ENCODE measurements at regions not wholly inside any gene's neighbourhood (a gene's known extent, or its start where the extent isn't known, plus 50 kb on each side); places are given as distances from the start of the nearest gene placed in this dataset.

GRCh38 chrX:69216446-69216845 is 51.2 kb upstream of the PJA1 start:
- H3K4me1 Mint-ChIP-seq (ENCODE audit: unreplicated experiment), result peaks cover 20% of the 10 kb centered on the region
- no peak overlapping the region for H3K27ac Mint-ChIP-seq
- TF ChIP-seq CTCF (conservative IDR thresholded peaks at IDR 0.05), result no peak
- H3K36me3 Mint-ChIP-seq, result no peaks in the 10 kb centered on the region
- H3K27me3 Mint-ChIP-seq, result no peaks in the 10 kb centered on the region
- no peak overlapping the region for H3K4me3 Mint-ChIP-seq
- no peaks in the 10 kb centered on the region for H3K9me3 Mint-ChIP-seq
- no peak for DNase-seq (ENCODE audit: extremely low spot score, unreplicated experiment)

GRCh38 chrX:69215161-69215875 is 50.1 kb upstream of the PJA1 start:
- Mint-ChIP-seq H3K27ac (no peak overlapping the region), H3K27me3 (no peaks in the 10 kb centered on the region), H3K4me1 (ENCODE audit: unreplicated experiment) (peaks cover 20% of the 10 kb centered on the region), H3K36me3 (no peaks in the 10 kb centered on the region), H3K9me3 (no peaks in the 10 kb centered on the region), H3K4me3 (no peak overlapping the region)
- TF ChIP-seq CTCF (conservative IDR thresholded peaks at IDR 0.05), result no peak
- no peak for DNase-seq (ENCODE audit: extremely low spot score, unreplicated experiment)
